ENCODE measurements at regions not wholly inside any gene's neighbourhood (a gene's known extent, or its start where the extent isn't known, plus 50 kb on each side); places are given as distances from the start of the nearest gene placed in this dataset.

DNA sequence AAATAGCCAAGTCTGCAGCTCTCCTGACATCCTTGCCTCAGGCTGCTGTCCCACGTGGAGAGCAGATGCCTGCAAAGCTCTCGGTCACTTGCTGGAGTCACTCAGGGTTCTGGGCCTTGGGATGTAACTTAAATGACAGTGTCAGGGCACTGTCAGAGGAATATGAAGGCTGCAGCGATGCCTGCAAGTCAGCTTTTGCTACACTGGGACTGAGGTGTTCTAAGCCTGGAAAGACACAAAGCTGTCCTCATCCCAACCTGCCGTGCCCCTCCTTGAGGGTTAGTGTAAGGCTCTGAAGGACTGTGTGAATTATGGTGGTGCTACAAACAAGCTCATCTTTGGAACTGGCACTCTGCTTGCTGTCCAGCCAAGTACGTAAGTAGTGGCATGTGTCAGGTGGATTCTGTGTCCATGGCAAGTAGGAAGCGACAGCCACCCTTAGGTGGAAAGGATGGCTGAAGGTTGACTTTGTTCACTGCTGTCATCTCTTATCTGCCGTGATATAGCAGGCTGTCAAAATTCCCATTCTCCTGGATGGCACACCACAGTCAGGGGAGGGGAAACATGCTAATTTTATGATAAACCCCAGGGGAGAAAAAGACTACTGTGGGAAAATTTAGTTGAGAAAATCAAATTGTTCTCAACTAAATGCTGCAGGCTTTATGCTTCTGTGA is 79.9 kb downstream of the DAD1 start:
- no peaks in the 10 kb centered on the region for H3K9me3 ChIP-seq
- no peaks in the 10 kb centered on the region for H3K27me3 ChIP-seq
- H3K4me1 ChIP-seq: peaks cover 6 to 14% of the 10 kb centered on the region in 2 donors
- TF ChIP-seq CTCF (IDR thresholded peaks at IDR 0.05) (no peak), POLR2AphosphoS5 (IDR thresholded peaks at IDR 0.05) (no peak), POLR2A (IDR thresholded peaks at IDR 0.05) (no peak)
- intact Hi-C loops (cut with DNase I; ENCODE audit: low total_unique reads): no loop called here
- H3K36me3 ChIP-seq: no peaks in the 10 kb centered on the region
- H3K27ac ChIP-seq: no peak overlapping the region
- no peak overlapping the region for H3K4me3 ChIP-seq
- no peak for DNase-seq (ENCODE audit: low spot score in 2 of 2)

GRCh38 chr14:22508662-22509035 is 80.4 kb downstream of the DAD1 start:
- Histone ChIP-seq H3K9me3 (no peaks in the 10 kb centered on the region), H3K27me3 (no peaks in the 10 kb centered on the region), H3K4me1 (peaks cover 3 to 14% of the 10 kb centered on the region in 2 donors), H3K27ac (no peak overlapping the region), H3K4me3 (no peak overlapping the region), H3K36me3 (no peaks in the 10 kb centered on the region)
- DNase-seq (ENCODE audit: low spot score in 2 of 2): no peak
- intact Hi-C loops (cut with DNase I; ENCODE audit: low total_unique reads): no loop called here
- TF ChIP-seq POLR2AphosphoS5 (IDR thresholded peaks at IDR 0.05): no peak
- TF ChIP-seq CTCF (IDR thresholded peaks at IDR 0.05): no peak
- no peak for TF ChIP-seq POLR2A (IDR thresholded peaks at IDR 0.05)

DNA sequence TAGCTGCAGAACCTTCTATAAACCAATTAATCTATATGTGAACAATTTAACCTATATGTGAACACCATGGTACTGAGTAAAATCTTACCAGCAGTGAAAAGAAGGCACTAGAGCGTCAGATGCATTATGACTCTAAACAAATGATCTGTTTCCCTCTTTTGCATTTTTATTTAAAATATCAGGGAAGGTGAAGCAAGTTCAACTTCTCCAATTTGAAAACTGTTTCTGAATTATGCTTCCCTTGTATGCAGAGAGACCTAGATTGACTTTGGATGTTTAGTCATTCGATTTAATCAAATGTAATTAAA is 80.9 kb downstream of the DAD1 start:
- H3K36me3 ChIP-seq: no peaks in the 10 kb centered on the region
- H3K9me3 ChIP-seq: no peaks in the 10 kb centered on the region
- no peak for DNase-seq (ENCODE audit: low spot score in 2 of 2)
- TF ChIP-seq POLR2AphosphoS5 (IDR thresholded peaks at IDR 0.05): no peak
- no peak for TF ChIP-seq CTCF (IDR thresholded peaks at IDR 0.05)
- TF ChIP-seq POLR2A (IDR thresholded peaks at IDR 0.05): no peak
- intact Hi-C loops (cut with DNase I; ENCODE audit: low total_unique reads): no loop called here
- H3K27me3 ChIP-seq: no peaks in the 10 kb centered on the region
- H3K27ac ChIP-seq: no peak overlapping the region
- H3K4me3 ChIP-seq: no peak overlapping the region
- H3K4me1 ChIP-seq: peaks cover 3 to 14% of the 10 kb centered on the region in 2 donors

DNA sequence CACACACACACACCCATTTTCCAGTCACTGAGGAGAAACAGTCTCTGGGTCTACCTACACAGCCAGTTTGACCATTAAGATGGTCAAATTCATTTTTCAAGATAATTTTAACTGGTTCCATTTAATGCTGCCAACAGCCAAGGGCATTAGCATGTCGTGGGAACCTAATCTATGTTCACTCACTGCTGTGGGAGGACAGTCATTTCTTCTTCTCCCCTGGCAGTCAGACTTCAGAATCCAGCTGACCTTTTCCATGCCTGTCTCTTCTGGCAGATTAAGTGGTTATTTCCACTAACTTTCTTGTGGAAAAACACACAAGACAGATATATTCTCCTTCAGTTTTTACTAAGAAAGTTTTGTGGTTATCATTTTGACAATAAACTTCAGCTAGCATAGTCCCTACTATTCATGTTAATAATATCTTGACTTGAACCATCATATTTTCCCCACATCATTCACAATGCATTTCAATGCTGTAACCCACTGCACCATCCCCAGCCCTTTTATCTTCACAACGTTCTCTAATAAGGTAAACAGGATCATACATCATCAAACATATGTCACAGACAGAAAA is 82.2 kb downstream of the DAD1 start:
- H3K27me3 ChIP-seq: no peaks in the 10 kb centered on the region
- TF ChIP-seq CTCF (IDR thresholded peaks at IDR 0.05) (no peak), POLR2AphosphoS5 (IDR thresholded peaks at IDR 0.05) (no peak), POLR2A (IDR thresholded peaks at IDR 0.05) (no peak)
- H3K27ac ChIP-seq: no peak overlapping the region
- DNase-seq (ENCODE audit: low spot score in 2 of 2): no peak
- H3K4me3 ChIP-seq: no peak overlapping the region
- no peaks in the 10 kb centered on the region for H3K9me3 ChIP-seq
- H3K4me1 ChIP-seq: peaks cover 0 to 4% of the 10 kb centered on the region in 2 donors
- intact Hi-C loops (cut with DNase I; ENCODE audit: low total_unique reads): no loop called here
- no peaks in the 10 kb centered on the region for H3K36me3 ChIP-seq

DNA sequence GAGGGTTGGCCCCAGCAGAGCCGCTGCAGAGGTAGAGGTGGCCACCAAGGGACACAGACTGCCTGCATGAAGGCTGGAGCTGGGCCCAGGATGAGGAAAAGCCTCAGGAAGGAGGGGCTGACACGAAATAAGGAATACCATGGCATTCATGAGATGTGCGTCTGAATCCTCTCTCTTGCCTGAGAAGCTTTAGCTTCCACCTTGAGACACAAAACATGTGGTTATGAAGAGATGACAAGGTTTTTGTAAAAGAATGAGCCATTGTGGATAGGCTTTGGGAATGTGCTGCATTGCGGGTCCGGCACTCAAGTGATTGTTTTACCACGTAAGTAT is 82.7 kb downstream of the DAD1 start:
- Histone ChIP-seq H3K4me3 (no peak overlapping the region), H3K27me3 (no peaks in the 10 kb centered on the region), H3K9me3 (no peaks in the 10 kb centered on the region), H3K27ac (no peak overlapping the region), H3K36me3 (no peaks in the 10 kb centered on the region), H3K4me1 (no peaks in the 10 kb centered on the region)
- no peak for TF ChIP-seq POLR2AphosphoS5 (IDR thresholded peaks at IDR 0.05)
- no peak for TF ChIP-seq POLR2A (IDR thresholded peaks at IDR 0.05)
- TF ChIP-seq CTCF (IDR thresholded peaks at IDR 0.05): no peak
- intact Hi-C loops (cut with DNase I; ENCODE audit: low total_unique reads): no loop called here
- no peak for DNase-seq (ENCODE audit: low spot score in 2 of 2)
